ENCODE measurements at regions not wholly inside any gene's neighbourhood (a gene's known extent, or its start where the extent isn't known, plus 50 kb on each side); places are given as distances from the start of the nearest gene placed in this dataset.

DNA sequence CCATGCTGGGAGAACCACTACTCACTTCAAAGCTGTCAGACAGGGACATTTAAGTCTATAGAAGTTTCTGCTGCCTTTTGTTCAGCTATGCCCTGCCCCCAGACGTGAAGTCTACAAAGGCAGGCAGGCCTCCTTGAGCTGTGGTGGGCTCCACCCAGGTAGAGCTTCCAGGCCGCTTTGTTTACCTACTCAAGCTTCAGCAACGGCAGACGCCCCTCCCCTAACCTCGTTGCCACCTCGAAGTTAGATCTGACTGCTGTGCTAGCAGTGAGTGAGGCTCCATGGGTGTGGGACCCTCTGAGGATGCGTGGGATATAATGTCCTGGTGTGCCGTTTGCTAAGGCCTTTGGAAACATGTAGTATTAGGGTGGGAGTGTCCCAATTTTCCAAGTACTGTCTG, 276.7 kb downstream of the ZIC4 start:
- TF ChIP-seq, protein P1, sequence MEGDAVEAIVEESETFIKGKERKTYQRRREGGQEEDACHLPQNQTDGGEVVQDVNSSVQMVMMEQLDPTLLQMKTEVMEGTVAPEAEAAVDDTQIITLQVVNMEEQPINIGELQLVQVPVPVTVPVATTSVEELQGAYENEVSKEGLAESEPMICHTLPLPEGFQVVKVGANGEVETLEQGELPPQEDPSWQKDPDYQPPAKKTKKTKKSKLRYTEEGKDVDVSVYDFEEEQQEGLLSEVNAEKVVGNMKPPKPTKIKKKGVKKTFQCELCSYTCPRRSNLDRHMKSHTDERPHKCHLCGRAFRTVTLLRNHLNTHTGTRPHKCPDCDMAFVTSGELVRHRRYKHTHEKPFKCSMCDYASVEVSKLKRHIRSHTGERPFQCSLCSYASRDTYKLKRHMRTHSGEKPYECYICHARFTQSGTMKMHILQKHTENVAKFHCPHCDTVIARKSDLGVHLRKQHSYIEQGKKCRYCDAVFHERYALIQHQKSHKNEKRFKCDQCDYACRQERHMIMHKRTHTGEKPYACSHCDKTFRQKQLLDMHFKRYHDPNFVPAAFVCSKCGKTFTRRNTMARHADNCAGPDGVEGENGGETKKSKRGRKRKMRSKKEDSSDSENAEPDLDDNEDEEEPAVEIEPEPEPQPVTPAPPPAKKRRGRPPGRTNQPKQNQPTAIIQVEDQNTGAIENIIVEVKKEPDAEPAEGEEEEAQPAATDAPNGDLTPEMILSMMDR (conservative IDR thresholded peaks at IDR 0.05; ENCODE audit: low read length), result no peak
- no peak for TF ChIP-seq EZH2phosphoT487 (IDR thresholded peaks at IDR 0.05; ENCODE audit: borderline replicate concordance)
